Kidney epithelial cell (primary cell): ENCODE measurements at regions not wholly inside any gene's neighbourhood (a gene's known extent, or its start where the extent isn't known, plus 50 kb on each side); places are given as distances from the start of the nearest gene placed in this dataset.
"Not testable (repeated sequence)": the region's sequence is repeated elsewhere in the genome, so short reads cannot be mapped to it uniquely, and the experiment has no call there.

Source experiments
- DNase-seq: peaks from one replicate; pipeline ENCODE4 v3.0.0-alpha.2; 2010; ENCODE audit warnings: low read depth
- H3K27me3 ChIP-seq: 2 replicates; pipeline ENCODE4 v1.6.0; 2011; ENCODE audit warnings: low read length; ENCODE audit not compliant: control insufficient read depth, insufficient read depth
- H3K36me3 ChIP-seq: 2 replicates; pipeline ENCODE4 v1.5.1; 2011; ENCODE audit warnings: low read length; ENCODE audit not compliant: control insufficient read depth, insufficient read depth
- H3K4me3 ChIP-seq: 2 replicates; pipeline ENCODE4 v1.5.1; 2011; ENCODE audit warnings: low read depth, mild to moderate bottlenecking, control low read depth, low read length
- TF ChIP-seq, protein P1 (sequence below): IDR thresholded peaks from 2 replicates; pipeline ENCODE4 v1.5.1; 2011; ENCODE audit warnings: mild to moderate bottlenecking, moderate library complexity, low read length, control low read depth, inconsistent platforms; ENCODE audit not compliant: insufficient read depth, poor library complexity, severe bottlenecking

DNA sequence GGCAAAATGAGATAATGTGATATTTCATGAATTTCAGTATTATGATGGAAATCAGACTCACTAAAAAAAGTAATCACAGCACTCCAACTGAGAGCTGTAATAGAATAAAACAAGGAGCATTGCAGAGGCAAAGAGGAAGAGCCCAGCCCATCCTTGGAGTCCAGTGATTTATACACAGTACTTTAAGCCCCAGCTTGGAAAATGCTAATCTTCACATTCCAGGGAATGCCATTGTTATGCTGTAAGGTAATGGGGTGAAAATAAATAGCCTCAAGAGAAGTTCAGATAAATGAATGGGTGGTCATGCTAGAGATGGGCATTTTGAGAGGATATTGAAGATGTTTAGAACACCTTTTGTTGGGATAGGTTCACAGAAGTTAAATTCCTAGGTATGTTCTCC, 190.3 kb upstream of the TAPT1 start:
- no peak for DNase-seq
- TF ChIP-seq, protein P1, sequence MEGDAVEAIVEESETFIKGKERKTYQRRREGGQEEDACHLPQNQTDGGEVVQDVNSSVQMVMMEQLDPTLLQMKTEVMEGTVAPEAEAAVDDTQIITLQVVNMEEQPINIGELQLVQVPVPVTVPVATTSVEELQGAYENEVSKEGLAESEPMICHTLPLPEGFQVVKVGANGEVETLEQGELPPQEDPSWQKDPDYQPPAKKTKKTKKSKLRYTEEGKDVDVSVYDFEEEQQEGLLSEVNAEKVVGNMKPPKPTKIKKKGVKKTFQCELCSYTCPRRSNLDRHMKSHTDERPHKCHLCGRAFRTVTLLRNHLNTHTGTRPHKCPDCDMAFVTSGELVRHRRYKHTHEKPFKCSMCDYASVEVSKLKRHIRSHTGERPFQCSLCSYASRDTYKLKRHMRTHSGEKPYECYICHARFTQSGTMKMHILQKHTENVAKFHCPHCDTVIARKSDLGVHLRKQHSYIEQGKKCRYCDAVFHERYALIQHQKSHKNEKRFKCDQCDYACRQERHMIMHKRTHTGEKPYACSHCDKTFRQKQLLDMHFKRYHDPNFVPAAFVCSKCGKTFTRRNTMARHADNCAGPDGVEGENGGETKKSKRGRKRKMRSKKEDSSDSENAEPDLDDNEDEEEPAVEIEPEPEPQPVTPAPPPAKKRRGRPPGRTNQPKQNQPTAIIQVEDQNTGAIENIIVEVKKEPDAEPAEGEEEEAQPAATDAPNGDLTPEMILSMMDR = no peak
- no peaks in the 10 kb centered on the region for H3K36me3 ChIP-seq
- no peaks in the 10 kb centered on the region for H3K27me3 ChIP-seq
- no peak overlapping the region for H3K4me3 ChIP-seq

DNA sequence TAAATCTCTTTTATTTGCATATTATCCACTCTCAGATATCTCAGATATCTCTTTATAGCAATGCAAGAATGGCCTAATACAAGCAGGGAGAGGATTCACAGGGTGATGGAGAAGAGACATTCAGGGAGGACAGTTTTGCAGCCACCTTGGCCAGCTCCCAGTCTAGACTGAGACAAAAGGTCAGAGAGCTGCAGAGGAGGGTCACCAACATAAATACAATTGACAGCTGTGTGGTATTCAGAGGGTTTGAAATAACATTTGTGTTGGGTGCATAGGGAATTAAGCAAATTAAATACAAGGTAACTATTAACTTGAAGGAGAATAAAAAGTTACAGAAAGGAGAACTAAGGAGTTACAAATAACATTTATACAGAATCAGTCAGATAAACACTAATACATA, 189.5 kb upstream of the TAPT1 start:
- no peaks in the 10 kb centered on the region for H3K27me3 ChIP-seq
- DNase-seq = no peak
- TF ChIP-seq, protein P1 = no peak
- no peaks in the 10 kb centered on the region for H3K36me3 ChIP-seq
- no peak overlapping the region for H3K4me3 ChIP-seq

DNA sequence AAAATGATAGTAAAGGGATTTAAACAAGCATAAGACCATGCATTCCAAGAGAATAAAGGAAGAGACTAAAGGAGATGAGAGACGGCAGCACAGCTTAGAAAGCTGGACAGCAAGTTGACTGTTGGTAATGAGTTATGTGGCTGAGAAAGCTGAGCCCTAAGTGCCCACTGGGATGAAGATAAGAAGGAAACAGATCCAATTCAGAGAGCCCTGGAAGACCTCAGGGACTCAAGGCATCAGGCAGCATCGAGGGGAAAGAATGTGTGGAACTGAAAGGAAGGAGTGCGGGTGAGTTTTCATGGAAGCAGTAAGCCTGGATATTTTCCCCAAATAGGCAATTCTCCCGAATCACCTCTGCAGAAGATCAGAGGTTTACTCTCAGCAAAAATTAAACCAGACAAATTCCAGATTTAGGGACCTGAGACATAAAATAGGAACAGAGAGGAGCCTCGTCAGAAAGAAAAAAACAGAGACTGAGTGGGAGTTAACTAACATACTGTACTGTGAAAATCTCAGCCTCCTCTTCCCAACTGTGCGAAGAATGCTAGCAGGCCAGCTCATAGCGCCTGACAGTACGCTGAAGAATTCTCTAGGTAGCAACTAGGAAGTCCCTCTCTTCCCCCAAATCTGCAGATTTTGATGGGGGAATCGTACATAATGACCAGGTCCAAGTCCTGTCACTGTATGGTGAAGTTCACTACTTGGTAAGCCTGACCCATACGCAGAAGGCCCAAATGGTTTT, 187.7 kb upstream of the TAPT1 start:
- TF ChIP-seq, protein P1 = no peak
- H3K27me3 ChIP-seq = no peaks in the 10 kb centered on the region
- no peak for DNase-seq
- H3K36me3 ChIP-seq = no peaks in the 10 kb centered on the region
- no peak overlapping the region for H3K4me3 ChIP-seq

DNA sequence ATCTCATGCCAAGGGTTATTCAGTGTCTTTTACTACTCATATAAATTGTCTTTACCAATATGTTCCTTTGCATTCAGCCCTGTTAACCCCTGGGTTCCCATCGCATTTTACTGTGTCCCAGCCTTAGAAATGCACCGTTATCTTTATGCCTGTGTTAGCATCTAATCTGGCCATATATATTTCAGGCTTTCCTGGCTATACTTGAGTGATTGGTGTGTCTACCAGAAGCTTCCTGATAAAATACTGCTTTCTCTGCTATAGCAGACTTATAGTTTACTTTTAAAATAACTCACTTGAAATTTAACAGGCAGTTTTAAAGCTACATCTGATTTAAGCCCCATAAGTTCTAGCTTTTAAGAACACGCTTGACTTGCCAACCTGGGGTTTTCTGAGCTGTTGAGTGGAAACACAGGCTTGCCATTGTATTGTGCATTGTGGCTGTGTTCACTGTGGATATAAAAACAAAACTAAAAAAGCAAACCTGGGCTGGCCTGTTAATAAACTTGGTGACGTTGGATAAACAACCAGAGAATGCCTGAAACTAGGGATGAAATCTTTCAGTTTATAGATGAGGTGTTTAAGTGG, 185.3 kb upstream of the TAPT1 start:
- no peak overlapping the region for H3K4me3 ChIP-seq
- H3K36me3 ChIP-seq = no peaks in the 10 kb centered on the region
- TF ChIP-seq, protein P1 = no peak
- no peak for DNase-seq
- no peaks in the 10 kb centered on the region for H3K27me3 ChIP-seq

DNA sequence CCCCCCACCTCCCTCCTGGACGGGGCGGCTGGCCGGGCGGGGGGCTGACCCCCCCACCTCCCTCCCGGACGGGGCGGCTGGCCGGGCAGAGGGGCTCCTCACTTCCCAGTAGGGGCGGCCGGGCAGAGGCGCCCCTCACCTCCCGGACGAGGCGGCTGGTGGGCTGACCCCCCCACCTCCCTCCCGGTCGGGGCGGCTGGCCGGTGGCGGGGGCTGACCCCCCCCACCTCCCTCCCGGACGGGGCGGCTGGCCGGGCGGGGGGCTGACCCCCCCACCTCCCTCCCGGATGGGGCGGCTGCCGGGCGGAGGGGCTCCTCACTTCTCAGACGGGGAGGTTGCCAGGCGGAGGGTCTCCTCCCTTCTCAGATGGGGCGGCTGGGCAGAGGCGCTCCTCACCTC, 166.9 kb upstream of the TAPT1 start:
- not testable (repeated sequence) for H3K36me3 ChIP-seq, DNase-seq, H3K27me3 ChIP-seq, H3K4me3 ChIP-seq

DNA sequence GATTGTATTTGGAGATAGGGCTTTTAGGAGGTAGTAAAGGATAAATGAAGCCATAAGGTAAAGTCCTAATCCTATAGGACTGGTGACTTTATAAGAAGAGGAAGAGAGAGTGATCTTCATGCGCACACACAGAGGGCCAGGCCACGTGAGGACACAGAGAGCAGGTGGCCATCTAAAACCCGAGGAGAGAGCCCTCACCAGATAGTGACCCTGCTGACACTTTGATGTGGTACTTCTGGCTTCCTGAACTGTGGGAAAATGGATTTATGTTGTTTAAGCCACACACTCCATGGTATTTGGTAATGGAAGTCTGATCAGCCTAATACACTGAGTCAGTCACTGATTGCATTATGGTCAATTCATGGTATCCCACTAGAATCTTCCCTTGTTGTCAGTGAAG, 164.9 kb upstream of the TAPT1 start:
- no peak overlapping the region for H3K4me3 ChIP-seq
- H3K27me3 ChIP-seq = no peaks in the 10 kb centered on the region
- H3K36me3 ChIP-seq = no peaks in the 10 kb centered on the region
- TF ChIP-seq, protein P1 = no peak
- DNase-seq = no peak
